NCI-H460 (cell line): ENCODE measurements at regions not wholly inside any gene's neighbourhood (a gene's known extent, or its start where the extent isn't known, plus 50 kb on each side); places are given as distances from the start of the nearest gene placed in this dataset.

Experiments used
- DNase-seq: peaks from one replicate; pipeline ENCODE4 v3.0.0-alpha.2; 2016; ENCODE audit warnings: low read depth; ENCODE audit errors: extremely low read depth

- no peak for DNase-seq
Measured at GRCh38 chr6:139839506-139840156, 465.2 kb upstream of the CITED2 start.

DNA sequence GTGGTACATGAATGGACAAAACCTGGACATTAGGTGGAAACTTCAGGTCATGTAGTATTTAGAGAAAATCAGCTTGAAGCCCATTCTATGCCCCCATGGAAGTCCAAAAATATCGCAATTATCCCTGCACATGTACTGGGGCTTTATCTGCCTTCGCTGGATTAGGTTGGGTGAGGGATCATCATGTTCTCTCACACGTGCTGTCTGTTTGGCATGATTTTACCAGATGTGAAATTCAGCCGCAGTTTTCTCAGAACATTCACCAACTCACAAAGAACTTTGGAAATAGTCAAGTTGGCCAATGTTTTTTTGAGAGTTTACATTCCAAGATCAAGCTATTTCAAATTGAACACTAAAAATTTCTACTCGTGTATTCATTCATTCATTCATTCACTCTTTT lies 459.8 kb upstream of the CITED2 start:
- DNase-seq, result no peak

DNA sequence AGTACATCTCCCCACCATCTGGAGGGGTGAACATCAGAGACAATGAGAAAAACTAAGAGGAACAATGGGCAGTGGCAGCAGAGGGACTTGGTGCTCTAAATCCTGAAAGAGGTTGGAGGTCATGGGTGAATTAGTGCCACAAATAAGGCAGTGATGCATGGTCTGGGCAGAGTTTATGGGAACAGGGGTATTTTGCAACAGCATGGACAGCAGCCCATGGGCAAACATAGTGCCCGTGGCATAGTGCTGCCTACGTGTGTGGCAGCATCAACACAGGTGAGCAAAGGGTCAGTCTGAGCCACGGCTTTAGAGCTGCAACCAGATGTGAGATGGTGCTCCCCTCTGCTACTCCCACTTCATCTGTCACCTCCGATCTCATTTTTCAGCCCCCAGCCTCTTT lies 459.1 kb upstream of the CITED2 start:
- DNase-seq, result no peak

GRCh38 chr6:139832493-139833305 lies 458.3 kb upstream of the CITED2 start:
- DNase-seq, result no peak

DNA sequence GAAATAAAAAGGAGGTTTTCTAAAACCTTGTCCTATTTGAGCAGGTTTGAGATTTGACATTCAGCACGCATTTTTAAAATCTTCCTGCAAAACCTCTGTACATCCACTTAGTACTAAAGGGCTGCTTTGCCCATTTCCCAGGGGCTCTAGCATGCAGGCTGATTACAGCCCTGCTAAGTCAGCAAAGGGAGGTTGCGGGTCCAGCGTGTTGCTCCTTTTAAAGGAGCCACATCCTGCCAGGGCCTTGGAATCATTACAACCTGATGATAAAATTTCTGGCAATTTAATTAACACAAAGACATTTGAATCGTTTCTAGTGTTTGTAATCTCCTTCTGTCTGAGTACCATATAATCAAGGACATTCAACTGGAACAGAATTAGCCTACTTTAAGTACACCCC lies 455.1 kb upstream of the CITED2 start:
- DNase-seq, result no peak

- DNase-seq, result no peak
Measured at GRCh38 chr6:139828751-139829519, 454.5 kb upstream of the CITED2 start.

DNA sequence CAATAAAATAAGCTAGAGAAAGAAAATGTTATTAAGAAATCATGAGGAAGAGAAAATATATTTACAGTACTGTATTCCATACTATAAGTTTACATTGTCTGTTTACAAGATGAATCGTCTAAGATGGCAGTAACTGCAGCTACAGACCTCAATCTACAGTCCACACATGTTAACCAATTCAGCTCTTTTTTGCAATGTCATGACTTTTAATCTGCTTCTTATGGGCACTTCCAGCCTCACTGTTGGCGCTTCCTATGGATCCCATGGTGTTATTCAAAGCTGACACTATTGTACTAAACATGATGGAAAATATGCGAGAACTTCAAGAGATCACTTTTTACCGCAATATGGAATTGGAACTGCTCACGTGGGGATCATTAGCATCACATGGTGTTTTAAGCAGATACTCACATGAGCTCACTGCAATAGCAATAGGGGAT lies 451.5 kb upstream of the CITED2 start:
- no peak for DNase-seq

- no peak for DNase-seq
Measured at GRCh38 chr6:139824864-139825263, 450.4 kb upstream of the CITED2 start.

DNA sequence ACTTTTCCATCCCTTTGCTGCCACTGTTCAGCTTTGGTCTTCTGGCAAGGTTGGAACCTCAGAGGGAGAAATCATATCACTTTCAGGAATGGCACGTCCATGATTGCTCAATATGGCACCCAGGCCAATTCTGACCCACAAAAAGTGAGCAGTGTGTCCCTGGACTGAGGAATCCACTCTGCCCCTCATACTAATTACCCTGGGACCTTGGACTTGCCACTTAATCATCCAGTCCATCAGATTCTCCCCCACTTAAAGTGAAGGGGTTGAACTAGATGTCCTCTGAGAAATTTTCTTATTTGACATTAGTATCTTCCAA lies 449.3 kb upstream of the CITED2 start:
- DNase-seq, result no peak

GRCh38 chr6:139823099-139823807 lies 448.8 kb upstream of the CITED2 start:
- DNase-seq, result no peak

GRCh38 chr6:139821676-139822223 lies 447.3 kb upstream of the CITED2 start:
- no peak for DNase-seq

DNA sequence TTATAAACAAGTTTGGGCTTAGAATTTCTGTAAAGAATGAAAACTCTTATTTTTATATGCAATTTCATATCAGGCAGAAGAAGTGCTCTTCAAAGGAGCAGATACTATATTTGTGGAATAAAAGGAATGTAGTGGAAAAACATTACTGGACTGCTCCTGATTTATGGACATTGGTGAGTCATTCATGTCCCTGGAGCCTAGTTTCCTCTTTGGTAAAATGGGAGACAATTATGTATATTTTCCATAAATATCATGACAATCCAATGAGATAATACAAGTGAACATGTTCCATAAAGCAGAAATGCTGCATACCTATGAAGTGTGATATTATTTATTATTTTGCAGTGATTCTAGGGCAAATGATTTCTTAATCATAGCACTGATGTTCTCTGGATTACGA lies 445.8 kb upstream of the CITED2 start:
- DNase-seq, result no peak

- DNase-seq, result no peak
Measured at GRCh38 chr6:139819776-139820175, 445.3 kb upstream of the CITED2 start.

GRCh38 chr6:139812939-139813338 lies 438.5 kb upstream of the CITED2 start:
- DNase-seq, result no peak

DNA sequence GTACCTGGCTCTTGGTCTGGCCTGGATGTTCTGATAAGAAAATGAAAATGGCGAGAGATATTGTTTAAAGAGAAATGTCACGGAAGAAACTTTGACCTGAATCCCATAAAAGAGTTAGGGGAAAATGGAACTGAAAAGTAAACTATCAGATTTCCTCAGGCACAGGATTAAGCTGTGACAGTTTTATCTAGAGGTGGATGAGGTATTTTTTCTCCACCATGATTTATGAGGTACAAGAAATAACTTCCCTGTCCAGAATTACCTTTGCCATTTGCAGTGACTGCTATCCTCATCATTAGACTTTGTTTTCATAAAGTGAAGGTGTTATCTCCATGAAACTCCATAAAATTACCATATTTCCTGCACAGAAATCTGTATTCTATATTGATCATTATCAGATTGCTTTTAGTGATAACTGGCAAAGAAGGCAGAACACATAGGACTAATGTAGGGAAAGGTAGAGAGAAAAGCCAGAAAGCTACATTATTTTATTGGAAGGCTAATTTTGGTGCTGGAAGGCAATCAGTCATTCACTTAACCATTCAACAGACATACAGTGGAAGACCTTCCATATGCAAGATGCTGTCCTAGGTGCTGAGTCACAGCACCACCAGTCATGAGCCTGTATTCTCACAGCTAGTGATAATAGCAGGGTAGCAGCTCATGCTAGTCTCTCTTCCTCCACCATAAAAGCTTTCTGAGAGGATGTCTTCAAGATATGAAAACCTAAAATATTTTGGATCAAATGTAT lies 427.3 kb upstream of the CITED2 start:
- peak; percentile 4 for DNase-seq

- DNase-seq, result no peak
Measured at GRCh38 chr6:139800837-139801236, 426.4 kb upstream of the CITED2 start.

GRCh38 chr6:139790527-139790926 lies 416.1 kb upstream of the CITED2 start:
- DNase-seq, result no peak

DNA sequence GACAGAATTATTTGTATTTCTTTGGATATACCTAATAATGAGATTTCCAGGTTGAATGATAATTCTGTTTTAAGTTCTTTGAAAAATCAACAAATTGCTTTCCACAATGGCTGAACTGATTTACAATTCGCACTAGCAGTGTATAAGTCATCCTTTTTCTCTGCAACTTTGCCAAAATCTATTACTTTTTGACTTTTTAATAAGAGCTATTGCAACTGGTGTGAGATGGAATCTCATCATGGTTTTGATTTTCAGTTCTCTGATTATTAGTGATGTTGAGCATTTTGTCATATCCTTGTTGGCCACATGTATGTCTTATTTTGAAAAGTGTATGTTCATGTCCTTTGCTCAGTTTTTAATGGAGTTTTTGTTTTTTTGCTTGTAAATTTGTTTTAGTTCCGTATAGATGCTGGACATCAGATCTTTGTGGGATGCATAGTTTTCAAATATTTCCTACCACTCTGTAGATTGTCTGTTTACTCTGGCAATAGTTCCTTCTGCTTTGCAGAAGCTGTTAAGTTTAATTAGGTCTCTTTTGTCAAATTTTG lies 409.8 kb upstream of the CITED2 start:
- DNase-seq, result no peak

GRCh38 chr6:139779988-139780774 lies 405.7 kb upstream of the CITED2 start:
- no peak for DNase-seq
